T-cell (primary cell): ENCODE measurements at regions not wholly inside any gene's neighbourhood (a gene's known extent, or its start where the extent isn't known, plus 50 kb on each side); places are given as distances from the start of the nearest gene placed in this dataset.

Experiments used
- ATAC-seq, 4 experiments: fragments of 200-7000 bp in 3 of 4; fragments of 150-1000 bp in 1 of 4; cut with Tn5 transposase; replicated peaks in 1 of 4; 1 replicate in 3 of 4; 2 replicates in 1 of 4; pipeline ENCODE4 v1.10.0; 2021; ENCODE audit warnings: moderate library complexity in 3 of 4, mild to moderate bottlenecking in 2 of 4, moderate number of reproducible peaks in 1 of 4
- CTCF ChIA-PET, 2 donors: fragments of 300-600 bp; sonication (Branson Sonifier 250); formaldehyde crosslinking; loops; one replicate each; lab custom pipeline; 2022; ENCODE audit warnings: antibody characterized with exemption in 2 of 2; lab: Charles Lee
- POLR2A ChIA-PET, 2 donors: fragments of 300-600 bp; sonication (Branson Sonifier 250); formaldehyde crosslinking; loops; one replicate each; lab custom pipeline; 2022; ENCODE audit warnings: antibody characterized with exemption in 2 of 2; lab: Charles Lee
- DNase-seq, 35 experiments: peaks; one replicate each; pipeline versions ENCODE4 v3.0.0 to v3.0.0-alpha.2; 2013 to 2023
- H3K27ac ChIP-seq: one replicate; pipeline ENCODE4 v1.5.1; 2013; ENCODE audit warnings: low read length
- H3K27me3 ChIP-seq, 2 experiments: replicated peaks in 1 of 2; 1 replicate in 1 of 2; 2 replicates in 1 of 2; pipeline versions ENCODE4 v1.6.1 to v1.7.0; 2013; ENCODE audit warnings: low read length in 1 of 2, mixed read lengths in 1 of 2; ENCODE audit not compliant: control insufficient read depth in 2 of 2, insufficient read depth in 2 of 2; ENCODE audit errors: extremely low read depth in 1 of 2
- H3K36me3 ChIP-seq, 2 donors: 1 replicate in 1 of 2; 2 replicates in 1 of 2; pipeline versions ENCODE4 v1.6.1 to v1.7.0; 2013; ENCODE audit warnings: low read length in 1 of 2; ENCODE audit not compliant: control insufficient read depth in 2 of 2, insufficient read depth in 1 of 2; ENCODE audit errors: extremely low read depth in 1 of 2
- H3K4me1 ChIP-seq, 2 experiments: 1 replicate in 1 of 2; 2 replicates in 1 of 2; pipeline versions ENCODE4 v1.6.1 to v1.7.0; 2013; ENCODE audit warnings: low read length in 2 of 2, mixed read lengths in 1 of 2; ENCODE audit not compliant: insufficient read depth in 2 of 2, control insufficient read depth in 1 of 2; ENCODE audit errors: extremely low read depth in 1 of 2
- H3K4me3 ChIP-seq, 2 donors: 1 replicate in 1 of 2; 2 replicates in 1 of 2; pipeline versions ENCODE4 v1.5.1 to v1.7.0; 2013; ENCODE audit warnings: mild to moderate bottlenecking in 2 of 2, low read length in 1 of 2, moderate library complexity in 1 of 2; ENCODE audit not compliant: control insufficient read depth in 1 of 2; ENCODE audit errors: extremely low read depth in 1 of 2
- H3K9me3 ChIP-seq: 2 replicates; pipeline ENCODE4 v1.7.0; 2013
- H3K27ac Mint-ChIP-seq, 2 donors: one replicate each; pipeline ENCODE4 v1.8.0; 2020 to 2021; ENCODE audit warnings: mild to moderate bottlenecking in 2 of 2, mixed read lengths in 2 of 2
- H3K27me3 Mint-ChIP-seq, 2 donors: one replicate each; pipeline ENCODE4 v1.8.0; 2021 to 2022; ENCODE audit warnings: mixed read lengths in 2 of 2
- H3K36me3 Mint-ChIP-seq: one replicate; pipeline ENCODE4 v1.8.0; 2021; ENCODE audit warnings: mixed read lengths
- H3K4me1 Mint-ChIP-seq, 3 donors: one replicate each; pipeline ENCODE4 v1.8.0; 2020 to 2022; ENCODE audit warnings: mixed read lengths in 3 of 3, mild to moderate bottlenecking in 1 of 3
- H3K4me3 Mint-ChIP-seq, 3 donors: one replicate each; pipeline ENCODE4 v1.8.0; 2020 to 2022; ENCODE audit warnings: mild to moderate bottlenecking in 3 of 3, mixed read lengths in 3 of 3, moderate library complexity in 3 of 3
- H3K9me3 Mint-ChIP-seq, 3 donors: one replicate each; pipeline ENCODE4 v1.8.0; 2020 to 2022; ENCODE audit warnings: mixed read lengths in 3 of 3
- whole genome bisulfite sequencing: methylation state at CpG from one replicate; pipeline ENCODE4 v1.1.5; 2013; ENCODE audit warnings: missing lambda C conversion rate; ENCODE audit not compliant: insufficient coverage; 5-methylcytosine and 5-hydroxymethylcytosine counted together

GRCh38 chr6:134675110-134676054 lies 274.5 kb downstream of the ALDH8A1 start:
- Histone ChIP-seq H3K36me3 (no peaks in the 10 kb centered on the region), H3K9me3 (no peaks in the 10 kb centered on the region), H3K27me3 (no peaks in the 10 kb centered on the region), H3K27ac (no peak overlapping the region), H3K4me1 (no peaks in the 10 kb centered on the region), H3K4me3 (no peak overlapping the region)
- ChIA-PET POLR2A (interaction anchor here (0.6 to 0.7 kb wide), 2 partner anchors 22 to 710 kb away, joined by 3 to 5 read pairs; no protein-coding TSS in a partner anchor), CTCF (interaction anchor here in 1 of 2 donors (0.5 kb wide), 1 partner anchor 463 kb away, joined by 9 read pairs; no protein-coding TSS in a partner anchor)
- Mint-ChIP-seq H3K36me3 (no peaks in the 10 kb centered on the region), H3K4me1 (peaks cover 0 to 2% (median 0%) of the 10 kb centered on the region in 3 donors), H3K9me3 (no peaks in the 10 kb centered on the region), H3K4me3 (no peak overlapping the region), H3K27ac (no peak overlapping the region), H3K27me3 (no peaks in the 10 kb centered on the region)
- WGBS = 94% methylated on average over 5 of the region's 11 CpGs
- DNase-seq = no peak
- ATAC-seq = no peak

DNA sequence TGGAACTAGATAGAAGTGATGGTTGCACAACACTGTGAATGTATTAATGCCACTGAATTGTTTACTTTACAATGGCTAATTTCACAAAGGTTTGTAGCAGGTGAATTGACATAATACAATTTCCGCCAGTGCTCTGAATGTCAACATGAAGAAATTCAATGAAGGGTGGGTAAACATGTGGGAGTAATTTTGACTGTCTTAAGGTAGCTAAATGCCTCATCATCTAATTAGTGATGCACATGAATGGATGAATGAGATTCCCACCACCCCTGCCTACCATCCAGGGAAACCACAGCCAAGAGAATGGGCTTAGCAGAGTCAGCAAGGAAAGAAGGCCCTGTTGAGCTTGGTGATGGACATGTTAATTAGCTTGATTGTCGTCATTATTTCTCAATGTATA lies 275.3 kb downstream of the ALDH8A1 start:
- Mint-ChIP-seq H3K4me1 (no peaks in the 10 kb centered on the region), H3K27ac (no peak overlapping the region), H3K27me3 (no peaks in the 10 kb centered on the region), H3K36me3 (no peaks in the 10 kb centered on the region), H3K4me3 (no peak overlapping the region), H3K9me3 (no peaks in the 10 kb centered on the region)
- Histone ChIP-seq H3K36me3 (no peaks in the 10 kb centered on the region), H3K27ac (no peak overlapping the region), H3K4me1 (no peaks in the 10 kb centered on the region), H3K4me3 (no peak overlapping the region), H3K9me3 (no peaks in the 10 kb centered on the region), H3K27me3 (no peaks in the 10 kb centered on the region)
- DNase-seq (no peak), ATAC-seq (no peak)
- ChIA-PET POLR2A (interaction anchor here in 1 of 2 donors (0.7 kb wide), 1 partner anchor 709 kb away, joined by 3 read pairs; no protein-coding TSS in a partner anchor), CTCF (interaction anchor here in 1 of 2 donors (0.5 kb wide), 1 partner anchor 463 kb away, joined by 9 read pairs; no protein-coding TSS in a partner anchor)
- WGBS = 60% methylated on average over 1 of the region's 2 CpGs

DNA sequence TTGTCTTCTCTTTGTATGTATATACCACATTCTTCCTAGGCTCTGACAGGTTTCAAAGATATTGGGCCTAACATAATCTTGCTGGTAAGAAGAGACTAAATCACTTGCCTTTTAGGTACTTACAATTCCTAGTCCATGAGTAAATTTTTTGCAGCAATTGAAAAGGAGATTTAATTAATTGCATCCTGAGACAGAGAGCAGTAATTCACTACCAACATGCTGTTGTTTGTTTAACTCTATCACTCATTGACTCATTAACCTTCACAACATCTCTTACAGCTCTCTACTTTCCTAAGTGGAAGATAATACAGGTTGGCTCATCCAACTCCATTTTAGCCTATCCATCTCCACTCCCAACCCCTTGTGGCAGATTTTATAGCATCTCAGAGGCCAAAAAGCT lies 280.4 kb downstream of the ALDH8A1 start:
- Mint-ChIP-seq H3K4me1 (no peaks in the 10 kb centered on the region), H3K36me3 (no peaks in the 10 kb centered on the region), H3K27ac (no peak overlapping the region), H3K9me3 (no peaks in the 10 kb centered on the region), H3K27me3 (no peaks in the 10 kb centered on the region), H3K4me3 (no peak overlapping the region)
- Histone ChIP-seq H3K27me3 (peaks cover 0 to 3% of the 10 kb centered on the region in 2 experiments), H3K4me1 (no peaks in the 10 kb centered on the region), H3K9me3 (no peaks in the 10 kb centered on the region), H3K27ac (no peak overlapping the region), H3K4me3 (no peak overlapping the region), H3K36me3 (no peaks in the 10 kb centered on the region)
- ChIA-PET POLR2A (no interaction called here), CTCF (no interaction called here)
- ATAC-seq (no peak), DNase-seq (no peak)

- no peak overlapping the region for H3K4me3 ChIP-seq
- no peaks in the 10 kb centered on the region for H3K9me3 ChIP-seq
- H3K4me3 Mint-ChIP-seq = no peak overlapping the region
- DNase-seq = no peak
- peaks cover 0 to 3% of the 10 kb centered on the region in 2 experiments for H3K27me3 ChIP-seq
- no peak overlapping the region for H3K27ac Mint-ChIP-seq
- H3K36me3 ChIP-seq = no peaks in the 10 kb centered on the region
- H3K4me1 Mint-ChIP-seq = peaks cover 0 to 3% (median 0%) of the 10 kb centered on the region in 3 donors
- H3K9me3 Mint-ChIP-seq = no peaks in the 10 kb centered on the region
- no CpG with 5 or more reads among the region's 2 CpGs for WGBS
- POLR2A ChIA-PET = interaction anchor here in 1 of 2 donors (0.6 kb wide), 1 partner anchor 543 kb away, joined by 4 read pairs; no protein-coding TSS in a partner anchor
- peaks cover 0 to 2% of the 10 kb centered on the region in 2 donors for H3K27me3 Mint-ChIP-seq
- no peak overlapping the region for H3K27ac ChIP-seq
- no peaks in the 10 kb centered on the region for H3K36me3 Mint-ChIP-seq
- CTCF ChIA-PET = no interaction called here
- no peak for ATAC-seq
- H3K4me1 ChIP-seq = no peaks in the 10 kb centered on the region
These were observed 282.8 kb downstream of the ALDH8A1 start for GRCh38 chr6:134667111-134667510.

GRCh38 chr6:134666125-134666524 lies 283.8 kb downstream of the ALDH8A1 start:
- peaks cover 0 to 2% of the 10 kb centered on the region in 2 donors for H3K27me3 Mint-ChIP-seq
- CTCF ChIA-PET = no interaction called here

GRCh38 chr6:134665029-134665723 lies 284.7 kb downstream of the ALDH8A1 start:
- peaks cover 0 to 3% (median 0%) of the 10 kb centered on the region in 3 donors for H3K4me1 Mint-ChIP-seq
- Histone ChIP-seq H3K27ac (no peak overlapping the region), H3K36me3 (no peaks in the 10 kb centered on the region), H3K4me1 (no peaks in the 10 kb centered on the region), H3K9me3 (no peaks in the 10 kb centered on the region), H3K4me3 (no peak overlapping the region), H3K27me3 (peaks cover 0 to 3% of the 10 kb centered on the region in 2 experiments)
- DNase-seq (no peak), ATAC-seq (no peak)
- ChIA-PET POLR2A (interaction anchor here in 1 of 2 donors (0.6 kb wide), 1 partner anchor 1347 kb away, joined by 3 read pairs; no protein-coding TSS in a partner anchor), CTCF (interaction anchor here in 1 of 2 donors (0.6 kb wide), 1 partner anchor 737 kb away, joined by 3 read pairs; no protein-coding TSS in a partner anchor)
- no peaks in the 10 kb centered on the region for H3K9me3 Mint-ChIP-seq
- 91% methylated on average over 4 of the region's 10 CpGs for WGBS
- no peak overlapping the region for H3K27ac Mint-ChIP-seq
- H3K4me3 Mint-ChIP-seq = no peak overlapping the region
- H3K36me3 Mint-ChIP-seq = no peaks in the 10 kb centered on the region
- H3K27me3 Mint-ChIP-seq = peaks cover 0 to 2% of the 10 kb centered on the region in 2 donors

More at GRCh38 chr6:134666125-134666524, 283.8 kb downstream of the ALDH8A1 start:
- H3K27ac ChIP-seq = no peak overlapping the region
- no peaks in the 10 kb centered on the region for H3K36me3 Mint-ChIP-seq
- H3K36me3 ChIP-seq = no peaks in the 10 kb centered on the region
- no peaks in the 10 kb centered on the region for H3K9me3 Mint-ChIP-seq
- WGBS = no CpG with 5 or more reads among the region's 2 CpGs
- H3K4me1 ChIP-seq = no peaks in the 10 kb centered on the region
- H3K27ac Mint-ChIP-seq = no peak overlapping the region
- peaks cover 0 to 3% of the 10 kb centered on the region in 2 experiments for H3K27me3 ChIP-seq
- no peak for DNase-seq
- no peak for ATAC-seq
- no peaks in the 10 kb centered on the region for H3K9me3 ChIP-seq
- POLR2A ChIA-PET = no interaction called here
- peaks cover 0 to 3% (median 0%) of the 10 kb centered on the region in 3 donors for H3K4me1 Mint-ChIP-seq
- no peak overlapping the region for H3K4me3 ChIP-seq
- H3K4me3 Mint-ChIP-seq = no peak overlapping the region
